ENCODE measurements at regions not wholly inside any gene's neighbourhood (a gene's known extent, or its start where the extent isn't known, plus 50 kb on each side); places are given as distances from the start of the nearest gene placed in this dataset.

- no peak overlapping the region for H3K4me3 ChIP-seq
- H3K9me3 ChIP-seq, result no peaks in the 10 kb centered on the region; the same call in 1 of the 2 replicates
- no peak for DNase-seq (ENCODE audit: low spot score in 2 of 2)
- no peaks in the 10 kb centered on the region for H3K27me3 ChIP-seq (ENCODE audit: low read depth)
- in situ Hi-C loops (cut with MboI; ENCODE audit: low sequenced_read_pairs), result no loop called here
- H3K4me1 ChIP-seq, result no peaks in the 10 kb centered on the region
- H3K36me3 ChIP-seq (replicated peaks), result no peaks in the 10 kb centered on the region
These were observed 669.3 kb downstream of the NLGN4X start for GRCh38 chrX:5559386-5559785.

DNA sequence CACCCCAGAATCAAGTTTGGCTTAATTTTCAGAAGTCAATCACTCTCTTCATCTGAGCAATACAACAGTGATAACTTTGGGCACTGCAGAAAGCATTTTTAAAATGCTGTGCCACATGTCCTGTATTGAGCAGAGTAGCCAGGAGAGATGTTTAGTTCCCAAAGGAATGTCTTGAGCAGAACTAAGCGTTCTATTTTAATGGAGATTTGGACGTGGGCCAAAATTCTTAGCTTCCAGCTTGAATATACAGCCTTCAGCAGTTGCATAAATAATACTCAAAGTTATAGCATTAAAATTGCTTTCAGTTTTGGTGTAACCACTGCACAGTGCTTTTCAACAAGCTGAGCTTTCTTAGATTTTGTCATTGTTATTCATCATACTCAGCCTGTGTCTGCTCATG lies 679.2 kb downstream of the NLGN4X start:
- H3K36me3 ChIP-seq (replicated peaks), result no peaks in the 10 kb centered on the region
- no peaks in the 10 kb centered on the region for H3K9me3 ChIP-seq
- H3K4me3 ChIP-seq, result no peak overlapping the region
- H3K4me1 ChIP-seq, result no peaks in the 10 kb centered on the region
- in situ Hi-C loops (cut with MboI; ENCODE audit: low sequenced_read_pairs), result no loop called here
- no peak for DNase-seq (ENCODE audit: low spot score in 2 of 2)
- H3K27me3 ChIP-seq (ENCODE audit: low read depth), result no peaks in the 10 kb centered on the region

DNA sequence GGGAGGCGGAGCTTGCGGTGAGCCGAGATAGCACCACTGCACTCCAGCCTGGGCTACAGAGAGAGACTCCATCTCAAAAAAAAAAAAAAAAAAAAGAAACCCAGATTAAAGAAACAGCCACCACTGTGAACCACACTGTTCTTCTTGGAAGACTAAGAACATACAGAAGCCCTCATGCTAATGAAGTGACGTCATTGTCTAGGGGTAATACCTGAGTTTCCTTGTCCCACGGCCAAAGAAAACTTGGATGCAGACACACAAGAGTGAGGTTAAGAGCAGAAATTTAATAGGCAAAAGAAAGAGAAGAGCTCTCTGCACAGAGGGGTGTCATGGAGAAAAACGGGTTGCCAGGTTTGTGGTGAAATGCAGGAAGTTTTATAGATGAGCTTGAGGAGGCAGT lies 691.6 kb downstream of the NLGN4X start:
- Histone ChIP-seq H3K4me1 (no peaks in the 10 kb centered on the region), H3K27me3 (ENCODE audit: low read depth) (no peaks in the 10 kb centered on the region), H3K9me3 (no peaks in the 10 kb centered on the region), H3K36me3 (replicated peaks) (no peaks in the 10 kb centered on the region), H3K4me3 (no peak overlapping the region)
- in situ Hi-C loops (cut with MboI; ENCODE audit: low sequenced_read_pairs), result no loop called here
- DNase-seq (ENCODE audit: low spot score in 2 of 2), result no peak

DNA sequence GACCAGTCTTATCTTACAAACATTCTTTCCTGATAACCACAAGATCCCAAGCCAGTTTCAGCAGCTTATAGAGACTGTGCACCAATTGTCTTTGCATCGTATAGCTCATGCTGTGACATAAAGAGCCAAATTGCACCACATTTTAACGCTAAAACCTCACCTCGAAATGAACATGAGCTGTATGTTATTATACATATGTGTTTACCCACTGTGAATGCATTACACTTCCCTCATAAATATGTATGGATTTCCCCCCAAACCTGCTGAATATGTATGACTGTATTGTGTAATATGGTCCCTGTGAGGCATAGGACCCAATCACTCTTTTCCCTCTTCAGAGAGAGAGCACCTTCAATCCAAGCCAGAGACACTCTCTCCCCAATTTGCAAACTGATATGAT lies 692.4 kb downstream of the NLGN4X start:
- Histone ChIP-seq H3K9me3 (no peaks in the 10 kb centered on the region), H3K27me3 (ENCODE audit: low read depth) (no peaks in the 10 kb centered on the region), H3K4me1 (no peaks in the 10 kb centered on the region), H3K4me3 (no peak overlapping the region), H3K36me3 (replicated peaks) (no peaks in the 10 kb centered on the region)
- in situ Hi-C loops (cut with MboI; ENCODE audit: low sequenced_read_pairs), result no loop called here
- DNase-seq (ENCODE audit: low spot score in 2 of 2), result no peak

- Histone ChIP-seq H3K4me1 (no peaks in the 10 kb centered on the region), H3K9me3 (no peaks in the 10 kb centered on the region), H3K27me3 (ENCODE audit: low read depth) (no peaks in the 10 kb centered on the region), H3K36me3 (replicated peaks) (no peaks in the 10 kb centered on the region), H3K4me3 (no peak overlapping the region)
- in situ Hi-C loops (cut with MboI; ENCODE audit: low sequenced_read_pairs), result no loop called here
- DNase-seq (ENCODE audit: low spot score in 2 of 2), result no peak
These were observed 700.6 kb downstream of the NLGN4X start for GRCh38 chrX:5528057-5528456.

- Histone ChIP-seq H3K9me3 (no peaks in the 10 kb centered on the region), H3K4me1 (no peaks in the 10 kb centered on the region), H3K27me3 (ENCODE audit: low read depth) (no peaks in the 10 kb centered on the region), H3K36me3 (replicated peaks) (no peaks in the 10 kb centered on the region), H3K4me3 (no peak overlapping the region)
- DNase-seq (ENCODE audit: low spot score in 2 of 2), result no peak
- in situ Hi-C loops (cut with MboI; ENCODE audit: low sequenced_read_pairs), result no loop called here
These were observed 702.5 kb downstream of the NLGN4X start for GRCh38 chrX:5526191-5526590.

- Histone ChIP-seq H3K27me3 (ENCODE audit: low read depth) (no peaks in the 10 kb centered on the region), H3K4me1 (no peaks in the 10 kb centered on the region), H3K4me3 (no peak overlapping the region), H3K9me3 (no peaks in the 10 kb centered on the region), H3K36me3 (replicated peaks) (no peaks in the 10 kb centered on the region)
- in situ Hi-C loops (cut with MboI; ENCODE audit: low sequenced_read_pairs), result no loop called here
- DNase-seq (ENCODE audit: low spot score in 2 of 2), result no peak
These were observed 737.7 kb downstream of the NLGN4X start for GRCh38 chrX:5490786-5491563.

- Histone ChIP-seq H3K27me3 (ENCODE audit: low read depth) (no peaks in the 10 kb centered on the region), H3K4me3 (no peak overlapping the region), H3K9me3 (no peaks in the 10 kb centered on the region; the same call in 1 of the 2 replicates), H3K4me1 (no peaks in the 10 kb centered on the region), H3K36me3 (replicated peaks) (no peaks in the 10 kb centered on the region)
- DNase-seq (ENCODE audit: low spot score in 2 of 2), result no peak
- in situ Hi-C loops (cut with MboI; ENCODE audit: low sequenced_read_pairs), result no loop called here
These were observed 754.4 kb downstream of the NLGN4X start for GRCh38 chrX:5474282-5474681.

DNA sequence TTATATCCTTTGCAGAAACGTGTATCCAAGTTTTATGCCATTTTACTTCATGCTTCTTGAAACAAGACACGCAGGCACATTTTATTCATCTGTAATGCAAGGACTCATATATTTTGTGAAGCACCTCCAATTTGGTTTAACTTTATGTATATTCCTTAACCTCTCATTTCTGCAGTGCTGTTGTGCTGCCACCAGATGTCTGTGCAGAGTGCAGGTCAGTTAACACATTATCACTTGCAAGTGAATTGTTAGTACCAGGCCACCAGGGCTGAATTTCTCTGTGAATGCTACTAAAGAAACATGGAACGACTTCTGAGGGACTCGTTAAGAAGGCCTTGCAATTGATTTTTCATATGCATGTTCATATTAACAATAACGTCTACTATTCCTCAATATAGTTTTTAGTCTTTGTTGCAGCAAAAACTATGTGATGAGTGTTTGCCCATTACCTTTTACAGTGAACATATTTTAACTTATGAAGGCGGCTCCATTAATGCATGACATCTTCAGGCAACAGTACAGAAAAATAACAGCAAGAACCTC lies 770.3 kb downstream of the NLGN4X start:
- DNase-seq (ENCODE audit: low spot score in 2 of 2), result no peak
- H3K4me1 ChIP-seq, result no peaks in the 10 kb centered on the region

DNA sequence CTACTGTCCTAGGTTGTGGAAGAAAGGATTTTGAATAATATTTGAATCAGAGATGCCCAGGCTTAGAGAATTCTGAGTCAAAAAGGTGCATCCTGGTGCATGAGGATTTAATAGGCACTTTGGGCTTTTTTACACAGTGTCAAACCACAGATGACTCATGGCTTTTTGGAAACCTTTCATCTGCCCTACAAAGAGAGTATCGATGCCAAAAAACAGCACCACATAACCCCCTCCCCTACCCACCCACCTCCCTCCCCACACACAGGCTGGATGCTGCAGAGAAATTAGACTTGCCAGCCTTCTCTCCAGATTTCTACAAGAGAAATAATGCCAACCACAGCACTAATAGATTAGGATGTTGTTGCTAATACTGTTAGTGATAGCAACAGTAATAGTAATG lies 779.3 kb downstream of the NLGN4X start:
- in situ Hi-C loops (cut with MboI; ENCODE audit: low sequenced_read_pairs), result no loop called here
- DNase-seq (ENCODE audit: low spot score in 2 of 2), result no peak
- H3K9me3 ChIP-seq, result no peaks in the 10 kb centered on the region

More for the DNA sequence above, 770.3 kb downstream of the NLGN4X start:
- no peaks in the 10 kb centered on the region; the same call in 1 of the 2 replicates for H3K9me3 ChIP-seq
- no peaks in the 10 kb centered on the region for H3K36me3 ChIP-seq (replicated peaks)
- H3K27me3 ChIP-seq (ENCODE audit: low read depth), result no peaks in the 10 kb centered on the region
- no peak overlapping the region for H3K4me3 ChIP-seq
- in situ Hi-C loops (cut with MboI; ENCODE audit: low sequenced_read_pairs), result no loop called here

GRCh38 chrX:5431823-5432222 lies 796.8 kb downstream of the NLGN4X start:
- Histone ChIP-seq H3K27me3 (ENCODE audit: low read depth) (no peaks in the 10 kb centered on the region), H3K9me3 (0 out of 2 replicates have a peak, but pooled peaks cover 3% of the 10 kb centered on the region), H3K36me3 (replicated peaks) (no peaks in the 10 kb centered on the region), H3K4me1 (no peaks in the 10 kb centered on the region), H3K4me3 (no peak overlapping the region)
- no peak for DNase-seq (ENCODE audit: low spot score in 2 of 2)
- in situ Hi-C loops (cut with MboI; ENCODE audit: low sequenced_read_pairs), result no loop called here

More for the DNA sequence above, 779.3 kb downstream of the NLGN4X start:
- no peaks in the 10 kb centered on the region for H3K4me1 ChIP-seq
- H3K27me3 ChIP-seq (ENCODE audit: low read depth), result no peaks in the 10 kb centered on the region
- no peak overlapping the region for H3K4me3 ChIP-seq
- H3K36me3 ChIP-seq (replicated peaks), result no peaks in the 10 kb centered on the region

GRCh38 chrX:5425119-5425518 lies 803.5 kb downstream of the NLGN4X start:
- Histone ChIP-seq H3K9me3 (no peaks in the 10 kb centered on the region), H3K27me3 (ENCODE audit: low read depth) (no peaks in the 10 kb centered on the region), H3K36me3 (replicated peaks) (no peaks in the 10 kb centered on the region), H3K4me3 (no peak overlapping the region), H3K4me1 (no peaks in the 10 kb centered on the region)
- in situ Hi-C loops (cut with MboI; ENCODE audit: low sequenced_read_pairs), result no loop called here
- DNase-seq (ENCODE audit: low spot score in 2 of 2), result no peak

DNA sequence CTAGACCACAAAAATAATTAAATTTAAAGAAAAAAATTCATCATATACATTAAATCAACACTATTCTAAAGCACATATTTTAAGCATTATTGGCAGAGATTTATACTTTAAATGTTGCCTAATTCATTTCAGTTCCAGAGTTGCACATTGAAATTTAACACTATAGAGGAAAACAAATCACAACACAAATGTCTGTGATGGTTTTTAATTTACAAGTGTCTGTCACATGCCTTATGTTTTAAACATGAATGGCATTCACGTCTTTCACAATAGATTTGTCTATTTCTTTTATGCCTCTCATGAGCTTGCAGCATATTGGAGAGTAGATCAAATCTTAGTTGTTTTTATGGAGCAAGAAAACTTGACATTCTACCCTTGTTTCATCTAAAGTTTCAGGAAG lies 811.3 kb downstream of the NLGN4X start:
- Histone ChIP-seq H3K36me3 (replicated peaks) (no peaks in the 10 kb centered on the region), H3K9me3 (no peaks in the 10 kb centered on the region), H3K4me3 (no peak overlapping the region), H3K4me1 (no peaks in the 10 kb centered on the region), H3K27me3 (ENCODE audit: low read depth) (no peaks in the 10 kb centered on the region)
- no peak for DNase-seq (ENCODE audit: low spot score in 2 of 2)
- in situ Hi-C loops (cut with MboI; ENCODE audit: low sequenced_read_pairs), result no loop called here

DNA sequence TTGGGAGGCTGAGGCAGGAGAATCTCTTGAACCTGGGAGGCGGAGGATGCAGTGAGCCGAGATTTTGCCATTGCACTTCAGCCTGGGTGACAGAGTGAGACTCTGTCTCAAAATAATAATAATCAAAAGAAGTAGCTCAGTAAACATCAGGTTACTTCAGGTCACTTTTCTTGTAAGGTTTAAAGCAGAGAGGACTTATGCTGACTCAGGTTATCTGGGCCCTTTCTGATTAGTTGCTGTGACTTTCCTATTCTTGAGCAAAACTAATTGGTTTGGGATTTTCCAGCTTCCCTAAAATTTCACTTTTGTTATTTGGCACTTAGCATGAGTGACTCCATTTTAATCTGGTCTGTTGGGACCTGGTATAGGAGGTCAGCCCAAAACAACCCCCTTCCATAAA lies 812.9 kb downstream of the NLGN4X start:
- Histone ChIP-seq H3K9me3 (no peaks in the 10 kb centered on the region), H3K36me3 (replicated peaks) (no peaks in the 10 kb centered on the region), H3K4me3 (no peak overlapping the region), H3K27me3 (ENCODE audit: low read depth) (no peaks in the 10 kb centered on the region), H3K4me1 (no peaks in the 10 kb centered on the region)
- in situ Hi-C loops (cut with MboI; ENCODE audit: low sequenced_read_pairs), result no loop called here
- no peak for DNase-seq (ENCODE audit: low spot score in 2 of 2)

All from HAP-1 (cell line).